GM18507 (cell line): ENCODE measurements at regions not wholly inside any gene's neighbourhood (a gene's known extent, or its start where the extent isn't known, plus 50 kb on each side); places are given as distances from the start of the nearest gene placed in this dataset.
"Not testable (repeated sequence)": the region's sequence is repeated elsewhere in the genome, so short reads cannot be mapped to it uniquely, and the experiment has no call there.

Source experiments
- DNase-seq: peaks from one replicate; pipeline ENCODE4 v3.0.0; 2011; ENCODE audit warnings: low read depth; ENCODE audit not compliant: insufficient read length; ENCODE audit errors: extremely low spot score
- FAIRE-seq: peaks from 2 replicates; lab custom pipeline; 2011; peaks lifted over from hg19 to GRCh38; lab: Jason Lieb, UNC

DNA sequence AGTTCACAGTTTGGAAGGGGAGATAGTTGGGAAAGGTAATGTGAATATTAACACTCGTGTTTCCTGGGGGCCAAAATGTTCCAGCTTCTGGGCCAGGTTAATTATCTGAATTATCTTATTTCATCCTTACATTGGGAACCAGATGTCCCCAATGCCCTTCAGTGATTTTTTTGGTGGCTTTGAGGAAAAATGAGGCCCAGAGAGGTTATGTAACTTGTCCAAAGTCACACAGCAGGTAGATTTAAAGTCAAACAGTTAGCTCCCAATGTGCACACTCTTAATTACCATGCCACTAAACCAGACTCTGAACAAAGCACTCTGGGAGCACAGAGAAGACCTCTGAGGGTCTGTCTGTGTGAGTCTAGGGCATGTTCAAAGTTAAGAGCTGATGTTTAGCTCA, 259.9 kb upstream of the PLGLB2 start:
- DNase-seq, FAIRE-seq: not testable (repeated sequence)

DNA sequence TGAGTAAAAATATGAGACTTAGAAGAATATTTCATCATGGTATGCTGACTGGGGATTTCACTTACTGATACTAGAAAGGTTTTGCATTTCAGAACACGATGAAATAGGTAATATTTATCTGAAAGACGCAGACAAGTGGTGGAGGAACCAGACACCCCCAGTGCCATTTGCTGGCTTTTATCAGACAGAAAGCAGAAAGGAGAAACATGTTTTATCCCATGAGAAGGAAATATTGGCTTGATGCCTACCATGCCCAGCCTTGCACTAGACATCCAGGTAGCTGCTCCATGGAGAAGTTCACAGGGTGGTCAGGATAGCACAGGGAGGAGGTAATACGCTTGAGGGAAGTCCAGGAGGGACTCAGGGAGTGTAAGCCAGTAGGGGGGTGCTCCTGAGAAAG, 258.9 kb upstream of the PLGLB2 start:
- DNase-seq, FAIRE-seq: not testable (repeated sequence)

DNA sequence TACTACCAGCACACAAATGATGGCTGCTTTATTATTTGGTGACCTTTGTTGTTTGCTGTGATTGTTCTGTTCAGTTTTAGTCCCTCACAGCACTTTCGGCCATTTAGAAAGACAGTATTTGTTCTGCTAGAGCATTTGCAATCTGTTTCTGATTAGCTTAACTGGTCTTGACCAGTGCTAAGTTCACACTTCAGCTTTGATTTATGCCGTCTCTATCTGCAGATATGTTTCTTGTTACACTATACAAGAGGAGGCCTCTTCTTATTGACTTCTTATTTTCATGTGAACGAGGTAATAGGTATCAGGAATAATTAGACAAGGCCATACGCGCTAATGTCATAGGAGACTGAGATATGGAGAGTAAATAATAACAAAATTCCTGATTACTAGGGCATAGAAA, 253.0 kb upstream of the PLGLB2 start:
- not testable (repeated sequence) for FAIRE-seq, DNase-seq

DNA sequence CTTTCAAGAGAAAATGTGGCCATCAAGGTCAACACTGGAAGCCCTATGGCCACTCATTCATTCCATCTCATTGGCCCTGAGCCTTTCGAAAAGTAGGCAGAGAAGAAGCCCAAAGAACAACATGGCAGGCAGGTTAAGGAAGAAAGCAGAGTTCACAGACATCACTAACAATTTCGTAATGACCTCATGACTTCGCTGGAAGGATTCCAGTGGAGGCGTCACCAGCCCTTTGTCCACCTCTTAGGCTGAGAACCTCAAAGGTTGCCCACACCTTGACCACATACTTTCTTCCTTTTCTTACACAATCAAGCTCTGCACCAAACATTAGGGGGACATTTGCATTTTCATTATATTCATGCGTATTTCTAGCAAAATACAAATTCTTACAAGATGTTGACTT, 252.4 kb upstream of the PLGLB2 start:
- FAIRE-seq, DNase-seq: not testable (repeated sequence)

DNA sequence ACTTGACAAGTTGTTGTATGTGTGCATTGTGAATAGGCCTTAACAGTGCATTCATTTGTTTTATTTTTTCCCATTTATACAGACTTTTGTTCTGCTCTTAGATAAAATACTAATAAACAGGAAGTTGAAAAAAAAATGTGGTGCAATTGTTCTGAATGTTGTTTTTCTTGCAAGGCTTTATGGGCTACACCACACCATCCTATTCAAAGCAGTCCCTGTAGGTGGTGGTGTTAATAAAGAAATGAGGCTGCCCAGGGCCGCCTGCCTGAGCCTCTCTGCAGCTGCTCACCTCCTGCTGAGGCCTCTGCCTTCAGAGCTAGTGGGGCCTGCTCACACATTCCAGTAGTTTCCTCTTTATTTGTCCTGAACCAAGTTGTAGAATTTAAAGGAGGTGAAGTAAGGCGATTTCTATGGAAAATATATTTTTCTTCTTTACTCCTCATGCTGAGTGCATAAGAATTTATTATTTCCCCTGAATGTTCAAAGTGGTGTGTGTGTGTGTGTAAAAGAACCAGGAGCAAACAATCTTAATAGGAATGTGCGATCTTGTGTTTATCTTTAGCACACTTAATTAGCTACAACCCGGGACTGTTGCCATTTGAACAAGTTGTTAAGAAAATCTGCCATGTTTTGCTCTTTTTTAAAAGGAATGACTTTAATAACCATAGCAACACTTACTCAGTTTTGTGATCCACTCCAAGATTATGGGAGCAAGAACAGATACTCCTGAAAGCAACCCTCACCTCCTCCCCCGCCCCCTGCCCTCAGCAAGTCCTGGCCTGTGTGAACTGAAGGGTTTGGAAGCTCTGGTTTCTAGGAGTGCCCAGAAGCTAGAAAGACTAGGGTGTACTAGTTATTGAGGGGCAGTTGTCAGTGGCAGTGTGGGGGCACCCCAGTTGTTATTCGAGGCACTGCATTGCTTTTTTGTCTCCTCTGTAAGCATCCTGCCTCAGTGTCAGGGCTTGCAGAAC, 251.6 kb upstream of the PLGLB2 start:
- FAIRE-seq = peak; percentile 87
- not testable (repeated sequence) for DNase-seq

DNA sequence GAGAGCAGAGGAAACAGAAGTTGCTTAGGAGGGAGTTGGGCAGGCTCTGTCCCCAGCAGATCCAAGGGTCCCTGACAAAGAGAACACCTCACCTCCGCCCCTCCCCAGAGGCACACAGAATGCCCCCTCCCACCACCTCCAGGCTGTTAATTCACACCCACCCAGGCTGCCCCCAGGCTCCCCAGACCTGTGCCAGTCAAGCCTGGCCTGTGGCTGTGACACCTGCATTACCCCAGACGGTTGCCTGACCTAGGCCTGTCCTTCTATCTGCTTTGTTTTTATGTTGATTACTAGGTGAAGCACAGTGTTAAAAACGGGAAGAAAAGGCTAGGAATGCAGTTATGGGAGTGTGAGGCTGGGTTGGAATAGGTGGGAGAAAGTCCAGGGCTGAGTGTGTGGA, 250.8 kb upstream of the PLGLB2 start:
- DNase-seq, FAIRE-seq: not testable (repeated sequence)

DNA sequence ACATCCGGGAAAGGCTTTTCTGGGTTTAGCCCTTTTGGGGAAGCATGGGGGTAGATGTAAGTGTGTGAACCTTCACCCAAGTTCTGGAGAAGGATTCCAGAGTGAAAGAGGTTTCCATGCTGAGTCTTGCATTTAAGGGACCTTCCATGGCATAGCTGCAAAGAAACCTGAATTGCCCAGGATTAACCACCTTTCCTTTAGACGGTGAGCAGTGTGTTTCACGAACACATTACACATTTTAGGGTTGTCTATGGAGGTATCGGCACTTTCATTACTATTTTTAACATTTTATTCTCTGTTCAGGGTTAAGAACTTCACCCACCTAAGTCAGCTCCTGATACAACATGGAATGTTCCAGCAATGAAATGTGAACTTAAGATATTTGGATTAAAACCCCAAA, 250.2 kb upstream of the PLGLB2 start:
- DNase-seq, FAIRE-seq: not testable (repeated sequence)

DNA sequence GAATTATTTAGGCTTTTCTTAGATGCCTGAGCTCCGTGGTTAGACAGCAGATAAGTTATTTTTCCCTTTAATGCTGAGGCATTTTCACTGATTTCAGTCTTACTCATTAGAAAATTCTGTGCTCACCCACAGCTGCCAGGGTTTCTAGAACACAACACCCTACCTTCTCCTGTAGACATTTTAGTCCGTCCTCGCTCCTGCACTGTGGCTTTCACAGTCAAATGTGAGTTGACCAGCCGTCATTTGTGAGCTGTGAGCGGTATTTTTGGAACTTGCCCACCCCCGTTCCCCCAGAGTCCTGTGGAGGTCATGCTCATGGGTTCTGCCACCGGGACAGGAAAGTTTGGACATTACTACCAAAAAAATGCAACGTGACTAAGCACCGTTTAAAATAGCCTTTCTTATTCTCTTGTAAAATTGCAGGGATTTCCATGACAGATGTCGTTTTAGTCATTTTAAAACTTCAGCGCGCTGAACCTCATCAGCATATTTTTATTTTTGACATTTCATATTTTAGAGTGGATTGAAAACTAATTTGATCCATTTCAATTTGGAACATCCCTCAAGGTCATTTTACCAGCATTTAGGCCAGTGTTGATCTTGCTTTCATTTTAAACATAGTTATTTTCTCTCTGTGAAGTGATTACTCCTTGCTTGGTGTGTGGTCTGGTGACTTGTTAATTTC, 249.6 kb upstream of the PLGLB2 start:
- not testable (repeated sequence) for DNase-seq
- peak; percentile 78 for FAIRE-seq

DNA sequence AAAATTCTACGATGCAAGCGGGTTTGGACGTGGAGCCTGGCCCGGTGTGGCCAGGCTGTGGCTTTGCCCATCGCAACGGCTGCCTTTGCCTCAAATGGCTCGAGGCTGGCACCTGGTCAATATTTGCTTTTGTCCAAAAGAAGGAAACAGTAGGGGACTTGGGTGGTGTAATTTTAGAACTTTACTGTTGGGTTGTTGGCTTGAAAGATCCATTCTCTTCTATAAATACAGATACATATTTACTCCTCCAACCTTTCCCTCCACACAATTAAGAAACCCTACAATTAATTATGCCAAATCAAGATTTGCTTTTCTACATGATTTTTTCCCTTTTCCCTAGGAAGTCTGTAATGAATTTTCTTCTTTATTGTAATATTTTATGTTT, 249.0 kb upstream of the PLGLB2 start:
- FAIRE-seq = not testable (repeated sequence)

DNA sequence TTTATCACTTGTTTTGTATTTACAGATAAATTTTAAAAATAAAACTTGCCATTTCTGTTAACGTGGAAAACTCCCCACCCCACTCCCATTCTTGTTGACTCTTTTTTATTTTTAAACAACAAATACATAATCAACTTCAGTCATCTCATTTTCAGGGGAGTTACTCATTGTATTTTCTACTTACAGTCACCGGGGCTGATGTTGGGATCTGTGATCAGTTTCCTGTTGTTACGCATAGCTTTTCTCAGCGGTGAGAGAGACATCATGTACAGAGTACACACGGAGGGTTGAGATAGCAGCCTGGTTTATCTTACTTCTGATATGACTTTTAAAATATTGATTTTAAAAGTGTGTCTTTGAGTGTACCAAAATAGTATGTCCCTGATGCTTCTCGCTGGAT, 248.0 kb upstream of the PLGLB2 start:
- not testable (repeated sequence) for DNase-seq, FAIRE-seq

More for the DNA sequence above, 249.0 kb upstream of the PLGLB2 start:
- not testable (repeated sequence) for DNase-seq

DNA sequence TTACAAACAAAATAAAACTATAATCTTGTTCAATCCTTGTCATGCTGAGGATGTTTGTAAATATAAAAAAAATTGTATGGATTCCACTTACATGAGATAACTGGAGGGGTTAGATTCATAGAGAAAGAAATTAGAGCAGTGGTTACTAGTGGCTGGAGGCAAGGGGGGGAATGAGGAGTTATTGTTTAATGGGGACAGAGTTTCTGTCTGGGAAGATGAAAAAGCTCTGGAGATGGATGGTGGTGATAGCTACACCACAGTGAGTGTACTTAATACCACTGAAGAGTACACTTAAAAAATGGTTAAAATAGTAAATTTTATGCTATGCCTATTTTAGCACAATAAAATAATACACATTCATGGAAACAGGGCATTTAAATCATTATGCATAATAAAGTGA, 247.5 kb upstream of the PLGLB2 start:
- DNase-seq, FAIRE-seq: not testable (repeated sequence)

DNA sequence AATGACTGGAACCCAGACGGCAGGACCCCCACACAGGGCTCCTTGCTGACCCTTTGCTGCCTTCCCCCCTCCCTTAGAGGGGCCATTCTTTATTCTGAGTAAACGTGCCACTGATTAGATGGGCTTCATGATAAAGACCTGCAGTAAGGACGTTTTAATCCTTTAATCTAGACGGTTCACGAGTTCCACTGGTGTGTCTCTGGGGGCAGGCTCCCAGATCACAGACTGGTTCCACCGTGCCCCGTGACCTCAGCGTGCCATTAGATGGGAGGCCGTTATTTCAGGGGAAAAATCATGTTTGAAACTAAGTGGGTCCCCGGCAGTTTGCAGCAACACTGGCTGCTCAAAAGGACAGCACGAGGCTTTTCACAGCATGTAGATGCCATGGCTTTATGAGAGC, 246.9 kb upstream of the PLGLB2 start:
- not testable (repeated sequence) for DNase-seq, FAIRE-seq

DNA sequence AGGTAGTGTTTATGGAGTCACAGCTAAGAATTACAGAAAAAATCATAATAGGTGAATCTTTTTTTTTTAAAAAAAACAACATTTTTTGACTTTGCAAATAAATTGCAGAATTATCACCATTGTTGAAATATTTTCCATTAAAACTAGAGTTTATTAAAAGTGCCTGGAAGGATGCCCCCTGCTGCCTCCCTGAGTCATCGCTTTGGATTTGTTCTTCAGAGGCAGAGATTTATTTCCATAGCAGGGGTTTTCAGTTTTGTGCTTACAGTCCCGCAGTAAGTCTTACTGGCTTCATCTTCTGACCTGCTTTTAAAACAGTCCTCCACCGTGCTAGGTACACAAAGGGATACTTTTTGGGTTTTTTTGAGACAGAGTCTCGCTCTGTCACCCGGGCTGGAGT, 244.9 kb upstream of the PLGLB2 start:
- not testable (repeated sequence) for DNase-seq, FAIRE-seq

DNA sequence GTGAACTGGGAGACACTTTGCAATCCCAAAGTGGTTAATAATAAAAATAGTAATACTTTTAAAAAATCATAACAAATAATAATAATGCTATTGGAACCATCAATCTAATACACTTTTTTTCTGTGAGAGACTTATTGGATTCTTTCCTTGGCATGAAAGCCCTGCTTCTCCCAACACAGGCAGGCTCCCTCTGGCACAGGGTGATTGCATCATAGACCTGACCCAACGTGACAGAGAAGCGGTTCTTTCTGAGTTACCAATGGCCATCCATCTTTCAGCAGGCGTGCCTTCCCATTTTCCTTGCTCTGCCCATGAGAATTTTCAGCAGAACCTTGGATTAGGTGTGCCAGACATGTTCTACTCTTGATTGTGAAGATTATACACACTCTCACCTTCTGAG, 242.6 kb upstream of the PLGLB2 start:
- not testable (repeated sequence) for DNase-seq, FAIRE-seq

DNA sequence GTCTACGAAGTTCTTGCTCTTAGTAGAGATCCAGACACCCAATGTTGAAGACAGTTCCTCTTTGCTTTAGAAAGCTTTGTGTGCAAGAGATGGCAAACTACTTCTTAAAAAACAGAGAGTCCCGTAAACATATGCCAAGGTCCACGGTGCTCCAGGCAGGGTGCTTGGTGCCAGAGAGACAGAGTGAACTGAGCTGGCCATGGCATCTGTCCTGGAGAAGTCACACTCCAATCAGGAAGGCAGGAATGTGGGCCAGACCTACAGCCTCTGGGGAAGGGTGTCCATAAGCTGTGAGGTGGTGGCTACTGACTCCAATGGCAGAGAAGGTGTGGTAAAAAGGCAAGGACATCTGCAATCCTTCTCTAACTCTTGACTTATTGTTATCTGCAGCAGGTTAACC, 242.0 kb upstream of the PLGLB2 start:
- not testable (repeated sequence) for DNase-seq, FAIRE-seq

DNA sequence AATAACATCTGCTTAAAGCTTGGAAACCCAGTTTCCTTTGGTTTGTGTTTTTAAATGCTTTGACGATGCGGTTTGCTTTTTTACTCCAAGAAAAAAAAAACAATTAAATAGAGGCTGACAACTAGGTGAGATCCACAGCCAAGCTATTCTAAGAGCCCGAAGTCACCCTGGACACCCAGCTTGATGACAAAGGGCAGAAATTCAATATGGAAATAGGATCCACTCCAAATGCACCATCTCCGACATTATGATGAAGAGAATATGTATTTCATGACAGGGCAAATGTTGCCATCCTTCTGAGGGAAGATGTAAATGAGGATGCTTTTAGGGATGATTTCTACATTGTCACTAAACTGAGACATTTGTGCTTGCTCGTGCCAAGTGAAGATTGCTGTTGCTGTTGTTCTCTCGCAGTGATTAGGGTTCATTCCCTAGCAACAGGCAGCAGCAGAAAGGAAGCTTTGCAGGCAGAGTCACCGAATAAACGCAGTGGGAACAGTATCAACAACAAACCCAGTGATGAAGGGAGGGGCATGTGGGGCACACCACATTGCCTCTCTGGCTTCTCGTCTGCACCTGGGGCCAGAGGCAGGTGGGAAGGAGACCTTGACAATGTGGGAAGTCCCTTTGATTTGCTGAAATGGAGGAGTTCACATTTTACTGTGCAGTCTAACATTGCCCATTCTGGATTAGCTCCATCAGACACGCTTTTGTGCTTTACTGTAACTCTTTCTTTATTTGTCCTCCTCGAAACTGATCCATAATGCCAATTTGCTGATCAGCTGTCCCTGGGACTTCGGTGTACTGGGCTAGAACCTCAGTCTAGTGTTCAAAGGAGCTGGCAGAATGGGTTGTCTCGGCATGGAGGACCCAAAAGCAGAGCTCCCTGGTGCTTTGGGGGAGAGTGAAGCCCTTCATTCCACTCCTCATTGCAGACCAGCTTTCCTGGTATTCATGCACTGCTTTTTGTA, 240.2 kb upstream of the PLGLB2 start:
- FAIRE-seq, DNase-seq: not testable (repeated sequence)

DNA sequence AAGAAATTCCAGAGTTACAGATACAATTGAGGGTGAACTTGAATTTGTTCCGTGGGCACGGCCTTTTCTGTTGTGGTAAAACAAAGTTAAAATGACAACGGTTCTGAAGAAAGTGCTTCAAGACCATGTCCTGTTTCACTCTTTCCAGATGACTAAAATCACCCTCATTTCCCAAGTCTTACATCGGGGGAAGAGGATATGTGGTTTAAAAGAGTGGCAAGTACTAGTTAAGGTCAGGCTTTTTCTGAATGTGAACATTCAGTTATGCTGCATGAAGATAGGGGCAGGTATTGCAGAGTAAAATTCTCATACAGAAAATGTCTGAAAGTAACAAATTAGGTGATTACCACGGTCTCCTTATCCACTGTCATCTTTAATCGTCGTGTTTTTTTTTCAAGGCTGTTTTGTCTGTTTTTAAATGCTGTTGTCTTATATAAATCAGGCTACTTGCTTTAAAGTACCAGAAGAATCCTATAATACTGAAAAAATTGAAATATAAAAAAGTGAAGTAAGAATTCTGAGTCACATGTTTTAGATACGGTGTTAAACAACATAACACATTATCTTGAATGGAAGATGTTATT, 236.6 kb upstream of the PLGLB2 start:
- not testable (repeated sequence) for DNase-seq, FAIRE-seq

DNA sequence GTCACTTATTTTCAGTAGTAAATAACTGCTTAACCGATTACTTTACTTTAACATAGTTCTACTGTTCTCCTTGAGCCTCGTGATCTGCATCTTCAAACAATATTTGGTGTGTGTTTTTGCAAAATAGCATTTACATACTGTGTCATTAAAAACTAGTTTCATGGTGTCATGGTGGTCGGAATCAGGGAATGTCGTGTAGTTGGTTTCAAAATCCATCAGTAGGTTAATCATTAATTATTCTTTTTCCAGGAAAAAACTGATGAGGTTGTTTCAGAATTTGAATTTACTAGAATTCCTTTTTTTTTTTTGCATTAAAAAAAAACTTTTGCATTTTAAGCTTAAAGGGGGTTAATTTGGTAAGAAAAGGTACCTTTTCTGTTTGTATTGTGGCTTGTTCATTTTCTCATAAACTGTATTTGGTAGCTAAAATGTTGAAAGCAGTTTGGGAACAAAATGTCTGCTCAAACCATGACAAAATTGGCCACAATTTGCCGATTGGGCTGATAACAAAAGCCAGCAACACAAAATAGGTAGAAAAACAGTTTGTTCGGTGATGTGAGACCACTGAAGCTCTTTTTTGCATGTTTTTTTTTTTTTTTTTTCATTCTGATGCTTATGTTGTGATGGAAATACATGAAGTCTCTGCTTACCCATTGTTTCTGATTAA, 234.9 kb upstream of the PLGLB2 start:
- FAIRE-seq = peak; percentile 24
- DNase-seq = not testable (repeated sequence)
